ENCODE measurements at regions not wholly inside any gene's neighbourhood (a gene's known extent, or its start where the extent isn't known, plus 50 kb on each side); places are given as distances from the start of the nearest gene placed in this dataset.

- no peaks in the 10 kb centered on the region for H3K23me2 ChIP-seq (ENCODE audit: insufficient read length, low read depth, low read length, poor library complexity, severe bottlenecking)
- no CpG with 5 or more reads among the region's 2 CpGs for WGBS (ENCODE audit: extremely low coverage, insufficient read length, low lambda C conversion rate)
- H3K18ac ChIP-seq (ENCODE audit: insufficient read length, low read depth, low read length) = no peak overlapping the region
- no peak overlapping the region for H4K91ac ChIP-seq (ENCODE audit: insufficient read length, low read depth, low read length)
- no peaks in the 10 kb centered on the region for H3K9me3 ChIP-seq (ENCODE audit: control insufficient read depth, low read depth, low read length)
- no peak overlapping the region for H3K14ac ChIP-seq (ENCODE audit: insufficient read depth, low read length)
- H3K4me1 ChIP-seq (ENCODE audit: insufficient read depth, low read length) = no peaks in the 10 kb centered on the region; the same call in 1 of the 2 replicates
- DNase-seq = no peak
- H3K56ac ChIP-seq (ENCODE audit: insufficient read length, low read depth, low read length) = no peak overlapping the region
- H3K23ac ChIP-seq (ENCODE audit: insufficient read length, low read depth, low read length) = no peak overlapping the region
- H2BK120ac ChIP-seq (ENCODE audit: low read depth, low read length, poor library complexity, severe bottlenecking) = no peak overlapping the region
- no peaks in the 10 kb centered on the region for H4K20me1 ChIP-seq (ENCODE audit: control insufficient read depth, insufficient read depth, insufficient read length)
- Mint-ChIP-seq H3K4me1 (peaks cover 7 to 9% of the 10 kb centered on the region in 2 experiments; a peak in 3 of 4 replicates), H3K9me3 (peaks cover 3 to 6% of the 10 kb centered on the region in 2 experiments; a peak in 2 of 5 replicates), H3K4me3 (no peak overlapping the region), H3K36me3 (ENCODE audit: insufficient read depth in 1 of 3, low read depth in 3 of 3) (peaks cover 0 to 6% (median 0%) of the 10 kb centered on the region in 3 experiments; a peak in 3 of 7 replicates), H3K27ac (no peak overlapping the region), H3K27me3 (ENCODE audit: low read depth) (no peaks in the 10 kb centered on the region)
- no peak overlapping the region for H2BK20ac ChIP-seq (ENCODE audit: low read depth, low read length, poor library complexity, severe bottlenecking)
- no peak overlapping the region for H4K5ac ChIP-seq (ENCODE audit: insufficient read length, low read depth, low read length)
- no peak overlapping the region for H2AK5ac ChIP-seq (ENCODE audit: insufficient read length, low read length)
- H3K4me2 ChIP-seq (ENCODE audit: insufficient read depth, insufficient read length, low read length) = no peak overlapping the region
- H3K9ac ChIP-seq (ENCODE audit: extremely low read depth, insufficient read length, low read length) = no peak overlapping the region
- no peak for TF ChIP-seq CTCF (conservative IDR thresholded peaks at IDR 0.05)
- no peak overlapping the region for H2BK12ac ChIP-seq (ENCODE audit: insufficient read length, low read depth, low read length)
- H3K27ac ChIP-seq (ENCODE audit: insufficient read length, low read depth, low read length) = no peak overlapping the region
- H3K79me2 ChIP-seq (ENCODE audit: insufficient read depth, low read length) = no peaks in the 10 kb centered on the region
- no peaks in the 10 kb centered on the region for H3K27me3 ChIP-seq (ENCODE audit: insufficient read depth, low read length)
- no peak overlapping the region for H2BK15ac ChIP-seq (ENCODE audit: low read depth, low read length)
- no peak overlapping the region for H4K8ac ChIP-seq (replicated peaks; ENCODE audit: insufficient read length, low read depth, low read length)
- H3K79me1 ChIP-seq (ENCODE audit: insufficient read depth, low read depth, low read length, poor library complexity, severe bottlenecking) = no peaks in the 10 kb centered on the region
- no peak overlapping the region for H2AFZ ChIP-seq (ENCODE audit: low read length)
- no peak overlapping the region for H2BK5ac ChIP-seq (ENCODE audit: insufficient read length, low read length)
- no peak overlapping the region for H3T11ph ChIP-seq (ENCODE audit: low read length)
- no peak overlapping the region for H3K4ac ChIP-seq (ENCODE audit: low read depth, low read length)
These were observed 115.4 kb upstream of the PRICKLE1 start for GRCh38 chr12:42704810-42705401.
